ENCODE measurements at regions not wholly inside any gene's neighbourhood (a gene's known extent, or its start where the extent isn't known, plus 50 kb on each side); places are given as distances from the start of the nearest gene placed in this dataset.

GRCh38 chr3:10683106-10683505, 132.9 kb upstream of the SLC6A11 start:
- DNase-seq (ENCODE audit: low spot score) (no peak), ATAC-seq (no peak)
- ChIA-PET POLR2A (no interaction called here), CTCF (interaction anchor here (0.9 kb wide), 1 partner anchor 21 kb away, joined by 3 read pairs; no protein-coding TSS in a partner anchor)
- no peak for TF ChIP-seq ERG (CRISPR knock-in tag; IDR thresholded peaks at IDR 0.05)
- TF ChIP-seq ZNF512 (CRISPR knock-in tag; IDR thresholded peaks at IDR 0.05; ENCODE audit: borderline replicate concordance) = no peak
- no peak for TF ChIP-seq FOXK1 (CRISPR knock-in tag; IDR thresholded peaks at IDR 0.05)
- TF ChIP-seq RELA (CRISPR knock-in tag; IDR thresholded peaks at IDR 0.05; ENCODE audit: borderline replicate concordance) = no peak
- TF ChIP-seq ZNF263 (CRISPR knock-in tag; IDR thresholded peaks at IDR 0.05; ENCODE audit: low read depth) = no peak
- no peak for TF ChIP-seq ZBTB21 (CRISPR knock-in tag; IDR thresholded peaks at IDR 0.05; ENCODE audit: borderline replicate concordance)
- no peak for TF ChIP-seq ZNF425 (CRISPR knock-in tag; conservative IDR thresholded peaks at IDR 0.05)
- no peak for TF ChIP-seq ZSCAN18 (CRISPR knock-in tag; IDR thresholded peaks at IDR 0.05)
- TF ChIP-seq E2F1 (CRISPR knock-in tag; IDR thresholded peaks at IDR 0.05) = no peak
- TF ChIP-seq STAT6 (CRISPR knock-in tag; conservative IDR thresholded peaks at IDR 0.05; ENCODE audit: low read depth) = no peak
- TF ChIP-seq SMAD3 (CRISPR knock-in tag; IDR thresholded peaks at IDR 0.05; ENCODE audit: borderline replicate concordance) = no peak
- TF ChIP-seq ARID4B (CRISPR knock-in tag; IDR thresholded peaks at IDR 0.05; ENCODE audit: borderline replicate concordance) = no peak
- no peak for TF ChIP-seq GRHL2 (CRISPR knock-in tag; IDR thresholded peaks at IDR 0.05; ENCODE audit: insufficient replicate concordance, severe bottlenecking)
- no peak for TF ChIP-seq ZNF232 (CRISPR knock-in tag; IDR thresholded peaks at IDR 0.05)
- no peak for TF ChIP-seq E2F4 (CRISPR knock-in tag; IDR thresholded peaks at IDR 0.05; ENCODE audit: borderline replicate concordance, low read depth)
- H3K9me3 Mint-ChIP-seq = no peaks in the 10 kb centered on the region; the same call in 1 of the 2 replicates
- no peaks in the 10 kb centered on the region for H3K27me3 Mint-ChIP-seq (ENCODE audit: low read depth)
- H3K4me1 Mint-ChIP-seq = no peaks in the 10 kb centered on the region
- H3K4me3 Mint-ChIP-seq = no peak overlapping the region
- no peaks in the 10 kb centered on the region for H3K36me3 Mint-ChIP-seq
- H3K27ac Mint-ChIP-seq = no peak overlapping the region
